Prostate gland (tissue), 1 donor: ENCODE measurements at regions not wholly inside any gene's neighbourhood (a gene's known extent, or its start where the extent isn't known, plus 50 kb on each side); places are given as distances from the start of the nearest gene placed in this dataset.

Source experiments
- POLR2A ChIP-seq: fragments of 450-650 bp; IDR thresholded peaks from one replicate; pipeline ENCODE4 v1.6.1; 2016; ENCODE audit warnings: antibody characterized with exemption, mild to moderate bottlenecking
- POLR2AphosphoS5 ChIP-seq: sonication (generic); formaldehyde crosslinking; IDR thresholded peaks from one replicate; pipeline ENCODE4 v1.6.1; 2017; ENCODE audit warnings: antibody characterized with exemption

- TF ChIP-seq POLR2AphosphoS5 (no peak), POLR2A (no peak)
Observed at GRCh38 chr12:84075991-84076390, 836.6 kb downstream of the SLC6A15 start.
